ENCODE measurements at regions not wholly inside any gene's neighbourhood (a gene's known extent, or its start where the extent isn't known, plus 50 kb on each side); places are given as distances from the start of the nearest gene placed in this dataset.
"Not testable (repeated sequence)": the region's sequence is repeated elsewhere in the genome, so short reads cannot be mapped to it uniquely, and the experiment has no call there.

GRCh38 chrY:7659047-7659446, 747.5 kb upstream of the AMELY start:
- DNase-seq (ENCODE audit: low read depth in 2 of 2) = no peak

- no peak for DNase-seq (ENCODE audit: low read depth in 2 of 2)
These were observed 745.0 kb upstream of the AMELY start for GRCh38 chrY:7656596-7656995.

GRCh38 chrY:7654985-7655384, 743.4 kb upstream of the AMELY start:
- no peak for DNase-seq (ENCODE audit: low read depth in 2 of 2)

GRCh38 chrY:7649866-7650265, 738.3 kb upstream of the AMELY start:
- DNase-seq (ENCODE audit: low read depth in 2 of 2) = not testable (repeated sequence)

Measured in dermis microvascular lymphatic vessel endothelial cell (primary cell).